PC-3 (cell line): ENCODE measurements at regions not wholly inside any gene's neighbourhood (a gene's known extent, or its start where the extent isn't known, plus 50 kb on each side); places are given as distances from the start of the nearest gene placed in this dataset.

ENCODE experiments used
- ATAC-seq: fragments of 200-7000 bp; cut with Tn5 transposase; 2 replicates; pipeline ENCODE4 v1.9.1; 2020; ENCODE audit warnings: mild to moderate bottlenecking, moderate library complexity
- BruUV-seq: library from RNA; stranded (reverse); fragments of 400-500 nt; replicated peaks from 2 replicates; lab custom pipeline; 2021; lab: Mats Ljungman, UMichigan
- CTCF ChIA-PET: fragments of 300-600 bp; sonication (Branson Sonifier 250); formaldehyde crosslinking; loops from one replicate; lab custom pipeline; 2022; ENCODE audit warnings: antibody characterized with exemption; lab: Charles Lee
- POLR2A ChIA-PET: fragments of 300-600 bp; sonication (Branson Sonifier 250); formaldehyde crosslinking; loops from one replicate; lab custom pipeline; 2022; ENCODE audit warnings: antibody characterized with exemption; ENCODE audit not compliant: unreplicated experiment; lab: Charles Lee
- DNase-seq: peaks from one replicate; pipeline ENCODE4 v3.0.0-alpha.2; 2015
- H2AFZ ChIP-seq: fragments of 300-600 bp; sonication (generic); 2 replicates; pipeline ENCODE4 v1.6.0; 2016; ENCODE audit warnings: antibody characterized with exemption, low read length
- H3F3A ChIP-seq: fragments of 300-600 bp; sonication (generic); one replicate; pipeline ENCODE4 v1.6.0; 2017; ENCODE audit warnings: antibody characterized with exemption, low read length, control low read depth, mild to moderate bottlenecking; ENCODE audit not compliant: unreplicated experiment
- H3K27ac ChIP-seq: fragments of 300-600 bp; sonication (generic); 2 replicates; pipeline ENCODE4 v1.5.1; 2016; ENCODE audit warnings: mild to moderate bottlenecking, low read length
- H3K27me3 ChIP-seq: fragments of 300-600 bp; sonication (generic); 2 replicates; pipeline ENCODE4 v1.6.1; 2016; ENCODE audit warnings: low read length, mixed read lengths
- H3K36me3 ChIP-seq: fragments of 300-600 bp; sonication (generic); 2 replicates; pipeline ENCODE4 v1.6.1; 2016; ENCODE audit warnings: low read depth, mixed run types, low read length, mixed read lengths
- H3K4me1 ChIP-seq: fragments of 300-600 bp; sonication (generic); 2 replicates; pipeline ENCODE4 v1.5.1; 2016; ENCODE audit warnings: low read length; ENCODE audit not compliant: insufficient read depth
- H3K4me2 ChIP-seq: fragments of 300-600 bp; sonication (generic); 2 replicates; pipeline ENCODE4 v1.6.0; 2016; ENCODE audit warnings: low read length
- H3K4me3 ChIP-seq: fragments of 300-600 bp; sonication (generic); 2 replicates; pipeline ENCODE4 v1.5.1; 2016; ENCODE audit warnings: mild to moderate bottlenecking, low read length, mixed read lengths
- H3K79me2 ChIP-seq: fragments of 300-600 bp; sonication (generic); 2 replicates; pipeline ENCODE4 v1.6.1; 2017; ENCODE audit warnings: low read length, mixed read lengths
- H3K9ac ChIP-seq: fragments of 300-600 bp; sonication (generic); 2 replicates; pipeline ENCODE4 v1.6.0; 2016; ENCODE audit warnings: mild to moderate bottlenecking, low read length
- H3K9me2 ChIP-seq: fragments of 300-600 bp; sonication (generic); replicated peaks from 2 replicates; pipeline ENCODE4 v1.6.1; 2016; ENCODE audit warnings: mixed run types, low read length, mixed read lengths
- H3K9me3 ChIP-seq: fragments of 300-600 bp; sonication (generic); 2 replicates; pipeline ENCODE4 v1.6.1; 2016; ENCODE audit warnings: low read length, mixed read lengths
- H4K20me1 ChIP-seq: fragments of 300-600 bp; sonication (generic); 2 replicates; pipeline ENCODE4 v1.6.1; 2016; ENCODE audit warnings: low read length, mixed read lengths
- EZH2 ChIP-seq: fragments of 300-600 bp; sonication (generic); IDR thresholded peaks from one replicate; pipeline ENCODE4 v1.6.1; 2017; ENCODE audit warnings: antibody characterized with exemption, mild to moderate bottlenecking, low read length; ENCODE audit not compliant: unreplicated experiment
- EZH2phosphoT487 ChIP-seq: fragments of 300-600 bp; sonication (generic); IDR thresholded peaks from 2 replicates; pipeline ENCODE4 v1.6.1; 2018; ENCODE audit warnings: mild to moderate bottlenecking, antibody characterized with exemption, low read length, borderline replicate concordance
- intact Hi-C: fragments of 100-400 bp; cut with micrococcal nuclease; formaldehyde crosslinking; loops from 2 replicates; pipeline ENCODE4 v1.9.0; 2023
- TF ChIP-seq, protein P1 (sequence below): fragments of 300-600 bp; sonication (generic); conservative IDR thresholded peaks from 2 replicates; pipeline ENCODE4 v1.5.1; 2017; ENCODE audit warnings: antibody characterized with exemption, low read depth, mild to moderate bottlenecking, low read length

DNA sequence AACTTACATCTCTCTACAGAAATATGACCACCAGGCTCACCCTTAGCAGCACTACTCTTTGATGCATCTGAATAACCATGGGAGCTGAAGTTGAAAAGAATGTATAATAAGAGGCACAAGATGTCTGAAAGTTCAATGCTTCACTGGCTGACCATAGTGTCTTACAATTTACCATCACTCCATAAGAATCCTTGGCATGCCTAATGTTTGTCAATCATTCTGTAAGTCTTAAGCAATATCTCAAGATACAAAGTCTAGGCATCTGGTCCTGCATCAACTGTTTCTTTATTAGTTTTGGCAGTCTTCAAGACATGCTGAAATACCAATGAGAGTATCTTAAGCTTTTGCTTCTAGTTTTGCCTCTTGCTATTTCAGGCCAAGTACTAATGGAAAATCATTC, 755.5 kb downstream of the STIM2 start:
- Histone ChIP-seq H3K9me3 (no peaks in the 10 kb centered on the region), H3K4me1 (no peaks in the 10 kb centered on the region), H3K9ac (no peak overlapping the region), H3F3A (no peaks in the 10 kb centered on the region), H3K79me2 (no peaks in the 10 kb centered on the region), H3K27me3 (peaks cover 24% of the 10 kb centered on the region), H3K4me3 (no peak overlapping the region), H3K27ac (no peak overlapping the region), H3K4me2 (no peak overlapping the region), H4K20me1 (no peaks in the 10 kb centered on the region), H2AFZ (no peak overlapping the region), H3K36me3 (no peaks in the 10 kb centered on the region), H3K9me2 (no peaks in the 10 kb centered on the region)
- TF ChIP-seq EZH2phosphoT487, result no peak
- TF ChIP-seq EZH2, result no peak
- TF ChIP-seq, protein P1, sequence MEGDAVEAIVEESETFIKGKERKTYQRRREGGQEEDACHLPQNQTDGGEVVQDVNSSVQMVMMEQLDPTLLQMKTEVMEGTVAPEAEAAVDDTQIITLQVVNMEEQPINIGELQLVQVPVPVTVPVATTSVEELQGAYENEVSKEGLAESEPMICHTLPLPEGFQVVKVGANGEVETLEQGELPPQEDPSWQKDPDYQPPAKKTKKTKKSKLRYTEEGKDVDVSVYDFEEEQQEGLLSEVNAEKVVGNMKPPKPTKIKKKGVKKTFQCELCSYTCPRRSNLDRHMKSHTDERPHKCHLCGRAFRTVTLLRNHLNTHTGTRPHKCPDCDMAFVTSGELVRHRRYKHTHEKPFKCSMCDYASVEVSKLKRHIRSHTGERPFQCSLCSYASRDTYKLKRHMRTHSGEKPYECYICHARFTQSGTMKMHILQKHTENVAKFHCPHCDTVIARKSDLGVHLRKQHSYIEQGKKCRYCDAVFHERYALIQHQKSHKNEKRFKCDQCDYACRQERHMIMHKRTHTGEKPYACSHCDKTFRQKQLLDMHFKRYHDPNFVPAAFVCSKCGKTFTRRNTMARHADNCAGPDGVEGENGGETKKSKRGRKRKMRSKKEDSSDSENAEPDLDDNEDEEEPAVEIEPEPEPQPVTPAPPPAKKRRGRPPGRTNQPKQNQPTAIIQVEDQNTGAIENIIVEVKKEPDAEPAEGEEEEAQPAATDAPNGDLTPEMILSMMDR, result no peak
- DNase-seq (no peak), ATAC-seq (no peak)
- intact Hi-C loops, result no loop called here
- CTCF ChIA-PET, result no interaction called here
- BruUV-seq, result no TSS peak
- POLR2A ChIA-PET, result no interaction called here

DNA sequence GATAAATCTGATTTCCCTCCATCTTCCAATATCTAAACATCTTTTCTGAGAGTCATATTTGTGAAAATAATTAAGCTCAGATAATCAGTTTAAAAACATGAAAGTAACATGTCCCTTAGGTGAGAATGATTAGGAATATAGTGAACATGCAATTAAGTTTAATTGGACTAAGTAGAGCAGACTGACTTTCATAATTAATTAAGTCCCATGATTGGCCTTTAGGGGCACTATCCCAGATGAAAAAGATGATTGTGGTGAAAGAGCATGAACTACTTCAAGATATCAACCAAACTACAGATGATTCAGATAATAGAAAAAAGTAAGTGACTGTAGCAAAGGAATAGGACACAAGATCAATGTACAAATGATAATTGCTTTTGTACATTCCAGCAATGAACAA, 758.8 kb downstream of the STIM2 start:
- ChIA-PET POLR2A (no interaction called here), CTCF (no interaction called here)
- Histone ChIP-seq H3K4me2 (no peak overlapping the region), H3K4me3 (no peak overlapping the region), H3K4me1 (no peaks in the 10 kb centered on the region), H3F3A (no peaks in the 10 kb centered on the region), H3K9me3 (no peaks in the 10 kb centered on the region), H3K9ac (no peak overlapping the region), H3K27ac (no peak overlapping the region), H2AFZ (no peak overlapping the region), H3K27me3 (peaks cover 19% of the 10 kb centered on the region), H3K36me3 (no peaks in the 10 kb centered on the region), H4K20me1 (no peaks in the 10 kb centered on the region), H3K9me2 (no peaks in the 10 kb centered on the region), H3K79me2 (no peaks in the 10 kb centered on the region)
- TF ChIP-seq, protein P1, result no peak
- TF ChIP-seq EZH2phosphoT487 (no peak), EZH2 (no peak)
- DNase-seq (no peak), ATAC-seq (no peak)
- no TSS peak for BruUV-seq
- intact Hi-C loops, result no loop called here

DNA sequence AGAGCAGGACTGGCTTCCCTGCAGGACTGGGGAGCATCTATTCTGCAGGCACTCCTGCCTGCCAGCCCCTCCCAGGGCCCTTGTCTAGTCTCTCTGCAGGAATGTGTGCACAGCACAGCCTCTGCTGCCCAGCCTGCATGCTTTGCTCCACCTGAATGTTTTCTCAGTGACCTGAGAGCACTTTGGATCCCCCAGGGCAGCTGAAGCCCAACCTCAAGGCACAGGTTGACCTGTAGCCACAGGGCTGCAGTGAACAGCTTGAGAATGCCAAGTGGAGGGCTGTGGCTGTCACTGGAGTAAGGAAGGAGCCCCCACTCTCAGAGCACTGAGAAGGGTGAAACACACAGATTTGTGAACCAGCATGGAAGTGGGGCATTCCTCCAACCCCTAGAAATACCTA, 760.2 kb downstream of the STIM2 start:
- no peaks in the 10 kb centered on the region for H3K9me2 ChIP-seq
- DNase-seq (no peak), ATAC-seq (no peak)
- no peak overlapping the region for H3K4me3 ChIP-seq
- H3K27me3 ChIP-seq, result peaks cover 19% of the 10 kb centered on the region
- no peak overlapping the region for H3K27ac ChIP-seq
- H4K20me1 ChIP-seq, result no peaks in the 10 kb centered on the region
- no peaks in the 10 kb centered on the region for H3K9me3 ChIP-seq
- TF ChIP-seq EZH2phosphoT487 (no peak), EZH2 (no peak)
- TF ChIP-seq, protein P1, result no peak
- H3K4me2 ChIP-seq, result no peak overlapping the region
- BruUV-seq, result no TSS peak
- H3F3A ChIP-seq, result no peaks in the 10 kb centered on the region
- no peaks in the 10 kb centered on the region for H3K4me1 ChIP-seq
- CTCF ChIA-PET, result no interaction called here
- H2AFZ ChIP-seq, result no peak overlapping the region
- no peaks in the 10 kb centered on the region for H3K36me3 ChIP-seq
- POLR2A ChIA-PET, result no interaction called here
- no peaks in the 10 kb centered on the region for H3K79me2 ChIP-seq
- intact Hi-C loops, result no loop called here
- H3K9ac ChIP-seq, result no peak overlapping the region
